ENCODE measurements at regions not wholly inside any gene's neighbourhood (a gene's known extent, or its start where the extent isn't known, plus 50 kb on each side); places are given as distances from the start of the nearest gene placed in this dataset.

- DNase-seq (ENCODE audit: low read depth): no peak
Measured at GRCh38 chr2:139293992-139294548, 513.9 kb upstream of the NXPH2 start.

GRCh38 chr2:139281124-139281523, 500.9 kb upstream of the NXPH2 start:
- DNase-seq (ENCODE audit: low read depth): no peak

- DNase-seq (ENCODE audit: low read depth): no peak
Measured at GRCh38 chr2:139271879-139272278, 491.7 kb upstream of the NXPH2 start.

- no peak for DNase-seq (ENCODE audit: low read depth)
Measured at GRCh38 chr2:139271149-139271548, 491.0 kb upstream of the NXPH2 start.

- DNase-seq (ENCODE audit: low read depth): no peak
Measured at GRCh38 chr2:139260052-139260430, 479.9 kb upstream of the NXPH2 start.

- no peak for DNase-seq (ENCODE audit: low read depth)
Measured at GRCh38 chr2:139259422-139260051, 479.3 kb upstream of the NXPH2 start.

GRCh38 chr2:139241286-139241685, 461.1 kb upstream of the NXPH2 start:
- DNase-seq (ENCODE audit: low read depth): no peak

- no peak for DNase-seq (ENCODE audit: low read depth)
Measured at GRCh38 chr2:139237023-139237422, 456.8 kb upstream of the NXPH2 start.

- no peak for DNase-seq (ENCODE audit: low read depth)
Measured at GRCh38 chr2:139230881-139231280, 450.7 kb upstream of the NXPH2 start.

- DNase-seq (ENCODE audit: low read depth): no peak
Measured at GRCh38 chr2:139228276-139228675, 448.1 kb upstream of the NXPH2 start.

- no peak for DNase-seq (ENCODE audit: low read depth)
Measured at GRCh38 chr2:139225961-139226360, 445.8 kb upstream of the NXPH2 start.

- DNase-seq (ENCODE audit: low read depth): no peak
Measured at GRCh38 chr2:139218181-139218580, 438.0 kb upstream of the NXPH2 start.

GRCh38 chr2:139217641-139218040, 437.5 kb upstream of the NXPH2 start:
- no peak for DNase-seq (ENCODE audit: low read depth)

GRCh38 chr2:139216435-139216834, 436.2 kb upstream of the NXPH2 start:
- no peak for DNase-seq (ENCODE audit: low read depth)

GRCh38 chr2:139214801-139215200, 434.6 kb upstream of the NXPH2 start:
- DNase-seq (ENCODE audit: low read depth): no peak

- DNase-seq (ENCODE audit: low read depth): no peak
Measured at GRCh38 chr2:139209586-139209985, 429.4 kb upstream of the NXPH2 start.

GRCh38 chr2:139201516-139201915, 421.3 kb upstream of the NXPH2 start:
- DNase-seq (ENCODE audit: low read depth): no peak

GRCh38 chr2:139196754-139197153, 416.6 kb upstream of the NXPH2 start:
- no peak for DNase-seq (ENCODE audit: low read depth)

GRCh38 chr2:139194546-139194945, 414.4 kb upstream of the NXPH2 start:
- DNase-seq (ENCODE audit: low read depth): no peak

- DNase-seq (ENCODE audit: low read depth): no peak
Measured at GRCh38 chr2:139177041-139177440, 396.9 kb upstream of the NXPH2 start.

- DNase-seq (ENCODE audit: low read depth): no peak
Measured at GRCh38 chr2:139175510-139175909, 395.3 kb upstream of the NXPH2 start.

- DNase-seq (ENCODE audit: low read depth): peak; percentile 48
Measured at GRCh38 chr2:139170406-139170805, 390.2 kb upstream of the NXPH2 start.

GRCh38 chr2:139165601-139166000, 385.4 kb upstream of the NXPH2 start:
- no peak for DNase-seq (ENCODE audit: low read depth)

GRCh38 chr2:139165041-139165440, 384.9 kb upstream of the NXPH2 start:
- no peak for DNase-seq (ENCODE audit: low read depth)

Data from non-pigmented ciliary epithelial cell (primary cell).